Fibroblast of mammary gland (primary cell): ENCODE measurements at regions not wholly inside any gene's neighbourhood (a gene's known extent, or its start where the extent isn't known, plus 50 kb on each side); places are given as distances from the start of the nearest gene placed in this dataset.

Source experiments
- DNase-seq: peaks from one replicate; pipeline ENCODE4 v3.0.0-alpha.2; 2010; ENCODE audit warnings: low read depth
- H3K4me3 ChIP-seq: 2 replicates; pipeline ENCODE4 v1.5.1; 2011; ENCODE audit warnings: low read depth, mild to moderate bottlenecking, low read length, moderate library complexity; ENCODE audit not compliant: control insufficient read depth
- TF ChIP-seq, protein P1 (sequence below): conservative IDR thresholded peaks from 2 replicates; pipeline ENCODE4 v1.5.1; 2011; ENCODE audit warnings: low read depth, low read length, inconsistent platforms; ENCODE audit not compliant: control insufficient read depth, insufficient read depth

DNA sequence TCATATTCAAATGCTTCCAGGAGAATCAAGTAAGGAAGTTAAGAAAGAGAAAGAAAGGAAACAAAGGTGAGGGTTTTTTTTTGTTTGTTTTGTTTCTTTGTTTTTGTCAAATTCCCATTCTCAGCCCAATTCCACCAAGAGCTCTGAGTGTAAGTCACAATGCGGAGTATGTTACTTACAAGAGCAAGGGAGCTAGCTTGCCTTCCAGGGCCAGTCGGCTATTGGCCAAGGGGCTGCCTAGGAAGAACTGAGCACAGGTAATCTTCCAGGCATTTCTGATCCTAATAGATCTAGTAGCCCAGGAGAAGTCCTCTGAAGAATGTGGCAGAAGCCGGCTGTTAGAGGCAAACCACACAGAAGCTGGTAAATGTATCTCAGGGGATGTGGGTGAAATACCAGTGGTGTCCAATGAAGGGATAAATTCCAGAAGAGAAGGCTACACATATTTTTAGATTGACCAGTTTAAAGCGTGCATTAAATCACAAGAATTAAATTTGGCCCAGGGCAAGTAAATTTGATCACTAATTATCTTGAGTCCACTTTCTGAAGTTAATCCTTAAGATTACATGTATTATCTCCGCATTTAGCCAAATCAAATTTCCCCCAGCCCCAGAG is 239.6 kb upstream of the ADAMTS5 start:
- TF ChIP-seq, protein P1, sequence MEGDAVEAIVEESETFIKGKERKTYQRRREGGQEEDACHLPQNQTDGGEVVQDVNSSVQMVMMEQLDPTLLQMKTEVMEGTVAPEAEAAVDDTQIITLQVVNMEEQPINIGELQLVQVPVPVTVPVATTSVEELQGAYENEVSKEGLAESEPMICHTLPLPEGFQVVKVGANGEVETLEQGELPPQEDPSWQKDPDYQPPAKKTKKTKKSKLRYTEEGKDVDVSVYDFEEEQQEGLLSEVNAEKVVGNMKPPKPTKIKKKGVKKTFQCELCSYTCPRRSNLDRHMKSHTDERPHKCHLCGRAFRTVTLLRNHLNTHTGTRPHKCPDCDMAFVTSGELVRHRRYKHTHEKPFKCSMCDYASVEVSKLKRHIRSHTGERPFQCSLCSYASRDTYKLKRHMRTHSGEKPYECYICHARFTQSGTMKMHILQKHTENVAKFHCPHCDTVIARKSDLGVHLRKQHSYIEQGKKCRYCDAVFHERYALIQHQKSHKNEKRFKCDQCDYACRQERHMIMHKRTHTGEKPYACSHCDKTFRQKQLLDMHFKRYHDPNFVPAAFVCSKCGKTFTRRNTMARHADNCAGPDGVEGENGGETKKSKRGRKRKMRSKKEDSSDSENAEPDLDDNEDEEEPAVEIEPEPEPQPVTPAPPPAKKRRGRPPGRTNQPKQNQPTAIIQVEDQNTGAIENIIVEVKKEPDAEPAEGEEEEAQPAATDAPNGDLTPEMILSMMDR, result no peak
- no peak for DNase-seq

DNA sequence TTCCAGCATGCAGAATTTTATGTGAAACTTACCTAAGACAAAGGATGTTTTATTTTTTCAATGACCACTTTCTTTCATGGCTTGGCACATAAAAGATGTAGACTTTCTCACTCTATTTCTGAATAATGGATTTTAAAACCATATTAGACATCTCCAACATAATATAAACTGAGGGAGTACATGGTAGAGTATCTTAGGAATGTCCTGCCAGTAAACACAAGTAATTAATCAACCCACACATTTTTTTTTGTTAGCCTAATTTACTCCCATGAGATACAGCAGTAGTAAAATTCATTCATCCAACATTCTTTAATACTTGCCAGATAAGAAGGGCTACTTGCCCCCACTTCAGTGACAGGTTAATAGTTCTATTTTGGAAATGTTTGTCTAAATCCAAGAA is 235.4 kb upstream of the ADAMTS5 start:
- TF ChIP-seq, protein P1, result no peak
- DNase-seq, result no peak
- no peak overlapping the region for H3K4me3 ChIP-seq

More for the DNA sequence above, 239.6 kb upstream of the ADAMTS5 start:
- no peak overlapping the region for H3K4me3 ChIP-seq

- no peak overlapping the region for H3K4me3 ChIP-seq
- TF ChIP-seq, protein P1, result no peak
- DNase-seq, result peak; percentile 43
Observed at GRCh38 chr21:27201197-27201596, 234.3 kb upstream of the ADAMTS5 start.

DNA sequence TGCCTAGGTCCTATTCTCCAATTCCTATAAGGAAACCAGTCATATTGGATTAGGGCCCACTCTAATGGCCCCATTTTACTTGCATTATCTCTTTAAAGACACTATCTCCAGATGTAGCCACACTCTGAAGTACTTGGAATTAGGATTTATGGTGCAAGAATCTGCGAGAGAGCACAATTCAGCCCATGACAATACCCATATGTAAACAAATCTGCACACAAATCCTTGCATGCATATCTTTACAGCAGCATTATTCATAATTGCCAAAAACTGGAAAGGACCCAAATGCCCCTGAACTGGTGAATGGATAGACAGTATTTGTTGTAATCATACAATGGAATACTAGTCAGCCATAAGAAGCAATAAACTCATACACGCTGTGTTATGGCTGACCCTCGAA is 229.8 kb upstream of the ADAMTS5 start:
- no peak for DNase-seq
- TF ChIP-seq, protein P1, result no peak
- no peak overlapping the region for H3K4me3 ChIP-seq

DNA sequence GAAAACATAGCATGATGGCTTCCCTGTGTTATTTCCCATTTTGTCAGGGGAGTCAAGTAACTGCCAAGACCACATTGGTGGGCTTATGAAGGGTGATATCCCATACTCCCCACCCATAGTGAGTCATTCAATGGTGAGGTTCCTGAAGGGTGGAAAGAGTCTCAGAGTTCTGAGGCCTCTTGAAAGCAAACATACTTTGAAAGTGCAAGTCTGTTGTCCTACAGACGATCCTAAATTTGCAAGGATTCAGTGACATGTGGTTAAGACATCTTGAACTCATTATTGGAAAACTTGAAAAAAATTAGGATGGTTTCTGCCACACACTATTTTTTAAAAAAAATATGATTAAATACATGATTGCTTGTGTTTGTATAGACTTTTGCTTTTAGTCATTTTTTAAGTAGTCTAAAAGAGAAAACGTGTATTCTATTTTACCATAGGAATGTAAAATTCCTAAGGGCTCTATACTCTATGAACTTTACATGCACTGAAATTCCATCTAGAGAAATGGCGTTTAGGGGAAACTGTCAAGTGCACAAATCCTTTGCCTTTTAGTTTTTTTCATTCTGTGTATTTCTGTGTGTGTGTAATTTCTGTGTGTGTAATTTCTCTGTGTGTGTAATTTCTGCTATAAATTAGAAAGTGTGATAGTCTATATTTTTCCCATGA is 225.5 kb upstream of the ADAMTS5 start:
- TF ChIP-seq, protein P1, result no peak
- H3K4me3 ChIP-seq, result no peak overlapping the region
- peak; percentile 45 for DNase-seq

GRCh38 chr21:27190601-27191000 is 223.7 kb upstream of the ADAMTS5 start:
- DNase-seq, result peak; percentile 55
- TF ChIP-seq, protein P1, result no peak
- H3K4me3 ChIP-seq, result no peak overlapping the region
